IMR-90 (cell line): ENCODE measurements at regions not wholly inside any gene's neighbourhood (a gene's known extent, or its start where the extent isn't known, plus 50 kb on each side); places are given as distances from the start of the nearest gene placed in this dataset.

Source experiments
- ATAC-seq: fragments of 200-7000 bp; cut with Tn5 transposase; 2 replicates; pipeline ENCODE4 v1.9.1; 2020; ENCODE audit warnings: low read depth, mild to moderate bottlenecking, moderate library complexity
- BruUV-seq: library from RNA; stranded (reverse); fragments of 400-500 nt; replicated peaks from 2 replicates; lab custom pipeline; 2021; lab: Mats Ljungman, UMichigan
- CTCF ChIA-PET: fragments of 300-600 bp; formaldehyde crosslinking; extraction: SDS; loops from one replicate; lab custom pipeline; 2021; ENCODE audit warnings: antibody characterized with exemption; lab: Yijun Ruan, JAX
- POLR2A ChIA-PET: fragments of 300-600 bp; sonication (Branson Sonifier 250); formaldehyde crosslinking; loops from one replicate; lab custom pipeline; 2022; ENCODE audit warnings: antibody characterized with exemption; ENCODE audit not compliant: unreplicated experiment; lab: Charles Lee
- DNase-seq: peaks from one replicate; pipeline ENCODE4 v3.0.0; 2013
- H2AFZ ChIP-seq: replicated peaks from 2 replicates; pipeline ENCODE3; 2013; ENCODE audit warnings: low read length, mild to moderate bottlenecking; ENCODE audit not compliant: poor library complexity
- H2AK5ac ChIP-seq: 2 replicates; pipeline ENCODE4 v1.6.1; 2013; ENCODE audit warnings: low read depth, low read length, inconsistent platforms
- H2AK9ac ChIP-seq: replicated peaks from 2 replicates; pipeline ENCODE3; 2013; ENCODE audit warnings: mild to moderate bottlenecking, low read depth, low read length, moderate library complexity; ENCODE audit not compliant: poor library complexity
- H2BK120ac ChIP-seq: 2 replicates; pipeline ENCODE4 v1.6.1; 2013; ENCODE audit warnings: low read depth, low read length, inconsistent platforms
- H2BK15ac ChIP-seq: 3 replicates; pipeline ENCODE4 v1.6.1; 2013; ENCODE audit warnings: low read depth, low read length, inconsistent platforms
- H2BK20ac ChIP-seq: 2 replicates; pipeline ENCODE4 v1.6.1; 2013; ENCODE audit warnings: low read depth, mild to moderate bottlenecking, inconsistent platforms, low read length, moderate library complexity
- H2BK5ac ChIP-seq: 2 replicates; pipeline ENCODE4 v1.6.1; 2013; ENCODE audit warnings: mild to moderate bottlenecking, low read depth, low read length, inconsistent platforms; ENCODE audit not compliant: poor library complexity, severe bottlenecking
- H3K14ac ChIP-seq: replicated peaks from 2 replicates; pipeline ENCODE4 v1.6.1; 2013; ENCODE audit warnings: low read depth, low read length, inconsistent platforms
- H3K18ac ChIP-seq: 2 replicates; pipeline ENCODE4 v1.6.1; 2013; ENCODE audit warnings: low read depth, low read length, control low read depth
- H3K23ac ChIP-seq: 2 replicates; pipeline ENCODE4 v1.6.1; 2013; ENCODE audit warnings: low read depth, low read length, inconsistent platforms
- H3K27ac ChIP-seq: 2 replicates; pipeline ENCODE4 v1.5.1; 2013; ENCODE audit warnings: mild to moderate bottlenecking, control low read depth, low read length; ENCODE audit not compliant: insufficient read depth
- H3K27me3 ChIP-seq: 2 replicates; pipeline ENCODE4 v1.6.1; 2013; ENCODE audit warnings: low read length; ENCODE audit not compliant: control insufficient read depth, insufficient read depth
- H3K36me3 ChIP-seq: 2 replicates; pipeline ENCODE4 v1.6.1; 2013; ENCODE audit warnings: low read length, mixed read lengths; ENCODE audit not compliant: control insufficient read depth, insufficient read depth
- H3K4ac ChIP-seq: 2 replicates; pipeline ENCODE4 v1.6.1; 2013; ENCODE audit warnings: low read depth, low read length, inconsistent platforms
- H3K4me1 ChIP-seq: 2 replicates; pipeline ENCODE4 v1.6.1; 2013; ENCODE audit warnings: low read length, mixed read lengths; ENCODE audit not compliant: control insufficient read depth, insufficient read depth
- H3K4me2 ChIP-seq: 2 replicates; pipeline ENCODE4 v1.6.1; 2013; ENCODE audit warnings: low read depth, mild to moderate bottlenecking, control low read depth, low read length, moderate library complexity
- H3K4me3 ChIP-seq: 2 replicates; pipeline ENCODE4 v1.5.1; 2013; ENCODE audit warnings: low read depth, mild to moderate bottlenecking, control low read depth, low read length, moderate library complexity; ENCODE audit not compliant: insufficient read depth
- H3K56ac ChIP-seq: 2 replicates; pipeline ENCODE4 v1.6.1; 2013; ENCODE audit warnings: low read length, inconsistent platforms; ENCODE audit not compliant: insufficient read depth; ENCODE audit errors: extremely low read depth
- H3K79me1 ChIP-seq, 2 experiments: 2 replicates each; pipeline ENCODE4 v1.6.1; 2013; ENCODE audit warnings: low read length in 2 of 2, inconsistent platforms in 1 of 2, low read depth in 1 of 2
- H3K9ac ChIP-seq: 2 replicates; pipeline ENCODE4 v1.6.1; 2013; ENCODE audit warnings: low read depth, low read length, control low read depth
- H3K9me1 ChIP-seq: 2 replicates; pipeline ENCODE4 v1.6.1; 2013; ENCODE audit warnings: low read length, inconsistent platforms; ENCODE audit not compliant: insufficient read depth
- H3K9me3 ChIP-seq: 2 replicates; pipeline ENCODE4 v1.6.1; 2013; ENCODE audit warnings: low read length; ENCODE audit not compliant: control insufficient read depth, insufficient read depth
- H4K20me1 ChIP-seq: 2 replicates; pipeline ENCODE4 v1.6.1; 2013; ENCODE audit warnings: low read length, inconsistent platforms; ENCODE audit not compliant: insufficient read depth
- H4K5ac ChIP-seq: 2 replicates; pipeline ENCODE4 v1.6.1; 2013; ENCODE audit warnings: mild to moderate bottlenecking, low read depth, low read length, control low read depth
- H4K8ac ChIP-seq, 2 experiments: 2 replicates each; pipeline ENCODE4 v1.6.1; 2013; ENCODE audit warnings: low read depth in 2 of 2, low read length in 2 of 2, control low read depth in 1 of 2, inconsistent platforms in 1 of 2
- H4K91ac ChIP-seq: 2 replicates; pipeline ENCODE4 v1.6.1; 2013; ENCODE audit warnings: low read depth, low read length, inconsistent platforms; ENCODE audit not compliant: insufficient read depth
- POLR2A ChIP-seq: IDR thresholded peaks from 2 replicates; pipeline ENCODE4 v1.6.1; 2012; ENCODE audit warnings: mild to moderate bottlenecking, low read depth, low read length
- RAD21 ChIP-seq: IDR thresholded peaks from 2 replicates; pipeline ENCODE4 v1.6.1; 2012; ENCODE audit warnings: low read length, improper control_type of control experiment
- WGBS, 2 experiments: methylation state at CpG; one replicate each; pipeline versions ENCODE4 v1.1.5 to v1.1.7; 2013; ENCODE audit warnings: missing lambda C conversion rate in 2 of 2; ENCODE audit not compliant: insufficient read length in 1 of 2; ENCODE audit errors: extremely low coverage in 2 of 2; 5-methylcytosine and 5-hydroxymethylcytosine counted together
- dilution Hi-C: fragments of 300-500 bp; cut with HindIII; formaldehyde crosslinking; loops from one replicate; pipeline ENCODE4 v1.14.3; 2018; ENCODE audit warnings: low sequenced_read_pairs; ENCODE audit not compliant: unreplicated experiment
- in situ Hi-C: fragments of 300-500 bp; cut with MboI; formaldehyde crosslinking; loops from 3 replicates; pipeline ENCODE4 v1.14.3; 2019; ENCODE audit warnings: low sequenced_read_pairs, inconsistent platforms, mixed read lengths
- intact Hi-C: fragments of 100-400 bp; cut with micrococcal nuclease; formaldehyde crosslinking; loops from 2 replicates; pipeline ENCODE4 v1.10.0; 2022

DNA sequence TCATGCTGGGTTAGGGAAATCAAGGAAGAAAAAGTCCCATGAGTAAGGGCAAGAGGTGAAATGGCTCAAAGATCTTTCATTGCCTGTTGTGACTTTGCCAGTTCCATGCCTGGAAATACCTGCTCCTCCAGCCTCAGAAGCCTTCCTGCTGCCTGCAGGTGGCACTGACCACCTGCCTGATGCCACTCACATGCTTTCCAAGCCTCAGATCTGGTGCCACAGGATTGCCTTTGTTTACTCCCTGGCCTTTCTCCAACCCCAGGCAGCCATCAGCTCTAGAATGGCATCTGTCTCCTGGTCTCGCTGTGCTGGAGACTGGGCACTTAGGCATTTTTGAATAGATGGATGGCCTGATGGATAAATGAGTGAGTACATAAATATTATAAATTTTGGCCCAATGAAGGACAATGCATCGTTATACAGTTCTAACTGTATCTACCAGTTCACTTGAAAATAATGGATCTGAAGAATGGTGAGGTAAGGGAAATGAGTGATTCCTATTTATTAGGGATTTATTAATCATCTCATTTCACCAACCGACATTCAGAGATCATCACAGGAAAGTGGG lies 657.2 kb downstream of the INHBA start:
- H3K27ac ChIP-seq, result no peak overlapping the region; the same call in 1 of the 2 replicates
- intact Hi-C loops, result no loop called here
- no TSS peak for BruUV-seq
- TF ChIP-seq RAD21 (peak; percentile 6; the same call in 1 of the 2 replicates), POLR2A (no peak)
- H2BK5ac ChIP-seq, result peak overlapping the region; percentile 59
- H3K4me1 ChIP-seq, result peaks cover 12% of the 10 kb centered on the region
- H4K5ac ChIP-seq, result no peak overlapping the region
- H2BK120ac ChIP-seq, result peak overlapping the region; percentile 87
- H2AK5ac ChIP-seq, result peak overlapping the region; percentile 83
- H2BK15ac ChIP-seq, result peak overlapping the region; percentile 38; the same call in 1 of the 3 replicates
- H2BK20ac ChIP-seq, result peak overlapping the region; percentile 85
- H3K79me1 ChIP-seq, result no peaks in the 10 kb centered on the region
- H3K9ac ChIP-seq, result no peak overlapping the region
- no peaks in the 10 kb centered on the region for H4K20me1 ChIP-seq
- CTCF ChIA-PET, result no interaction called here
- H4K8ac ChIP-seq, result peak overlapping the region in 1 of 2 experiments; percentile 61; a peak in 3 of 4 replicates
- H3K27me3 ChIP-seq, result no peaks in the 10 kb centered on the region
- H3K18ac ChIP-seq, result peak overlapping the region; percentile 48; the same call in 1 of the 2 replicates
- peaks cover 7% of the 10 kb centered on the region; the same call in 1 of the 2 replicates for H3K9me3 ChIP-seq
- peak overlapping the region; percentile 31 for H2AK9ac ChIP-seq
- peak overlapping the region; percentile 91 for H3K4ac ChIP-seq
- DNase-seq, result no peak
- WGBS, 2 experiments, result no CpG with 5 or more reads among the region's 3 CpGs
- POLR2A ChIA-PET, result no interaction called here
- no peak overlapping the region for H3K4me2 ChIP-seq
- H3K14ac ChIP-seq, result peak overlapping the region; percentile 53
- H3K9me1 ChIP-seq, result peaks cover 12% of the 10 kb centered on the region
- H3K23ac ChIP-seq, result peak overlapping the region; percentile 58
- H2AFZ ChIP-seq, result peak overlapping the region; percentile 8
- H3K56ac ChIP-seq, result no peak overlapping the region
- no peak for ATAC-seq
- peak overlapping the region; percentile 53 for H4K91ac ChIP-seq
- H3K36me3 ChIP-seq, result no peaks in the 10 kb centered on the region
- H3K4me3 ChIP-seq, result no peak overlapping the region
- in situ Hi-C loops, result no loop called here
- dilution Hi-C loops, result no loop called here
